ENCODE measurements at regions not wholly inside any gene's neighbourhood (a gene's known extent, or its start where the extent isn't known, plus 50 kb on each side); places are given as distances from the start of the nearest gene placed in this dataset.
A peak's percentile ranks its signal among the peaks of the same experiment; 100 is the strongest.

DNA sequence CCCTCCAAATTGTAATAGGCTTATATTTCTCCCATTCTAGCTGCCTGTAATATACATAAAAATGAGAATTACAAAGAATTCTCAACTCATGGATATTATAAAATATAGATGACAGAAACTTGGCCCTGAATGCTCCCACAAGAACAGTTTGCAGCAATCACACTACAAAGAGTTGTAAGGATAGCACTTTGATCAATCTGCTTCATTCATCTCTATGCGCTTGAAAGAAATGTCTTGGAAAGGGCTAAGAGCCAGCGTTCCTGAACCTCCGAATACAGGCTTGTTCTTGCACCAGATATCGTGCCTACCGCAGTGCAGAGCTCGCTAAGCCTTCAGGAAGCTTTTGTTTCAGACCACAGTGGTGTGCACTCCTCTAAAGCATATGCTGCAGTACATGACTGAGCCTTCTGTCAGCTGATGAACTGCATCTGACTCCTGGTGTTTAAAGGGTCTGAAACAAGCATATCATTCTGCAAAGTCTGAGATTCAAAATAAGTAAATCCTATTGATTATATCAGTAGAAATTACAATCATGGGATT is 417.6 kb upstream of the ZFP42 start:
- no peaks in the 10 kb centered on the region for H3K36me3 ChIP-seq
- no peak overlapping the region for H3K27ac ChIP-seq
- ATAC-seq (ENCODE audit: insufficient number of reproducible peaks, low FRiP score, low read depth) (no peak), DNase-seq (ENCODE audit: low spot score) (no peak)
- no peaks in the 10 kb centered on the region for H3K4me1 ChIP-seq (ENCODE audit: control insufficient read depth in 1 of 2, low read depth in 2 of 2)
- TF ChIP-seq, protein P1, sequence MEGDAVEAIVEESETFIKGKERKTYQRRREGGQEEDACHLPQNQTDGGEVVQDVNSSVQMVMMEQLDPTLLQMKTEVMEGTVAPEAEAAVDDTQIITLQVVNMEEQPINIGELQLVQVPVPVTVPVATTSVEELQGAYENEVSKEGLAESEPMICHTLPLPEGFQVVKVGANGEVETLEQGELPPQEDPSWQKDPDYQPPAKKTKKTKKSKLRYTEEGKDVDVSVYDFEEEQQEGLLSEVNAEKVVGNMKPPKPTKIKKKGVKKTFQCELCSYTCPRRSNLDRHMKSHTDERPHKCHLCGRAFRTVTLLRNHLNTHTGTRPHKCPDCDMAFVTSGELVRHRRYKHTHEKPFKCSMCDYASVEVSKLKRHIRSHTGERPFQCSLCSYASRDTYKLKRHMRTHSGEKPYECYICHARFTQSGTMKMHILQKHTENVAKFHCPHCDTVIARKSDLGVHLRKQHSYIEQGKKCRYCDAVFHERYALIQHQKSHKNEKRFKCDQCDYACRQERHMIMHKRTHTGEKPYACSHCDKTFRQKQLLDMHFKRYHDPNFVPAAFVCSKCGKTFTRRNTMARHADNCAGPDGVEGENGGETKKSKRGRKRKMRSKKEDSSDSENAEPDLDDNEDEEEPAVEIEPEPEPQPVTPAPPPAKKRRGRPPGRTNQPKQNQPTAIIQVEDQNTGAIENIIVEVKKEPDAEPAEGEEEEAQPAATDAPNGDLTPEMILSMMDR (IDR thresholded peaks at IDR 0.05) = no peak
- H3K9me3 ChIP-seq = no peaks in the 10 kb centered on the region
- H3K4me3 ChIP-seq = no peak overlapping the region
- H3K27me3 ChIP-seq (replicated peaks; ENCODE audit: insufficient read depth) = no peaks in the 10 kb centered on the region

DNA sequence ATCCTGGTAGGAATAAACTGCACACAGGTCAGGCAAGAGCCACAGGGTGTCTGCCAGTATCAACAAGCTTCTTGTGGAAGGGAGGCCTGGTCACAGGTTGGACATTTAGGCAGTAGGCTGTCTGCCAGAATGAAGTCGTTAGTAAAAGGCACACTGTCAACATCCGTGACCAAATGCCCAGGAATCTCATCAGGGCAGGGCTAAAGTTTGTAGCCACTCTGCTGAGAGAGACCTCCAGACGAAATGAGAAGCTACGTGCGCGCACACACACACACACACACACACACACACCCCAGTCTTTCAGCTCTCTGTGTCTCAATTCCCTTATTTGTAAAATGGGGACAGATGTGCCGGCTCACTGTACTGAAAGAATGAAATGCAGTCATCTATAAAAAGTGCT is 408.7 kb upstream of the ZFP42 start:
- no peak for ATAC-seq (ENCODE audit: insufficient number of reproducible peaks, low FRiP score, low read depth)
- Histone ChIP-seq H3K27ac (no peak overlapping the region), H3K9me3 (no peaks in the 10 kb centered on the region), H3K4me3 (no peak overlapping the region), H3K36me3 (no peaks in the 10 kb centered on the region), H3K27me3 (replicated peaks; ENCODE audit: insufficient read depth) (no peaks in the 10 kb centered on the region), H3K4me1 (ENCODE audit: control insufficient read depth in 1 of 2, low read depth in 2 of 2) (no peaks in the 10 kb centered on the region)
- TF ChIP-seq, protein P1 (IDR thresholded peaks at IDR 0.05) = no peak
- no peak for DNase-seq (ENCODE audit: low spot score)

GRCh38 chr4:187598196-187598595 is 397.4 kb upstream of the ZFP42 start:
- DNase-seq (ENCODE audit: low spot score) = no peak
- peaks cover 4 to 23% of the 10 kb centered on the region in 2 donors for H3K4me1 ChIP-seq (ENCODE audit: control insufficient read depth in 1 of 2, low read depth in 2 of 2)
- no peak for ATAC-seq (ENCODE audit: insufficient number of reproducible peaks, low FRiP score, low read depth)
- no peaks in the 10 kb centered on the region for H3K9me3 ChIP-seq
- no peaks in the 10 kb centered on the region for H3K36me3 ChIP-seq
- no peak overlapping the region for H3K27ac ChIP-seq
- TF ChIP-seq, protein P1 (IDR thresholded peaks at IDR 0.05) = no peak
- H3K4me3 ChIP-seq = no peak overlapping the region
- no peaks in the 10 kb centered on the region for H3K27me3 ChIP-seq (replicated peaks; ENCODE audit: insufficient read depth)

- TF ChIP-seq, protein P1 (IDR thresholded peaks at IDR 0.05) = no peak
- DNase-seq (ENCODE audit: low spot score) = no peak
- Histone ChIP-seq H3K4me1 (ENCODE audit: control insufficient read depth in 1 of 2, low read depth in 2 of 2) (peaks cover 4 to 27% of the 10 kb centered on the region in 2 donors), H3K9me3 (no peaks in the 10 kb centered on the region), H3K36me3 (no peaks in the 10 kb centered on the region), H3K27me3 (replicated peaks; ENCODE audit: insufficient read depth) (no peaks in the 10 kb centered on the region), H3K4me3 (peak overlapping the region; percentile 56), H3K27ac (no peak overlapping the region)
- ATAC-seq (ENCODE audit: insufficient number of reproducible peaks, low FRiP score, low read depth) = no peak
Measured at GRCh38 chr4:187602339-187603092, 393.1 kb upstream of the ZFP42 start.

DNA sequence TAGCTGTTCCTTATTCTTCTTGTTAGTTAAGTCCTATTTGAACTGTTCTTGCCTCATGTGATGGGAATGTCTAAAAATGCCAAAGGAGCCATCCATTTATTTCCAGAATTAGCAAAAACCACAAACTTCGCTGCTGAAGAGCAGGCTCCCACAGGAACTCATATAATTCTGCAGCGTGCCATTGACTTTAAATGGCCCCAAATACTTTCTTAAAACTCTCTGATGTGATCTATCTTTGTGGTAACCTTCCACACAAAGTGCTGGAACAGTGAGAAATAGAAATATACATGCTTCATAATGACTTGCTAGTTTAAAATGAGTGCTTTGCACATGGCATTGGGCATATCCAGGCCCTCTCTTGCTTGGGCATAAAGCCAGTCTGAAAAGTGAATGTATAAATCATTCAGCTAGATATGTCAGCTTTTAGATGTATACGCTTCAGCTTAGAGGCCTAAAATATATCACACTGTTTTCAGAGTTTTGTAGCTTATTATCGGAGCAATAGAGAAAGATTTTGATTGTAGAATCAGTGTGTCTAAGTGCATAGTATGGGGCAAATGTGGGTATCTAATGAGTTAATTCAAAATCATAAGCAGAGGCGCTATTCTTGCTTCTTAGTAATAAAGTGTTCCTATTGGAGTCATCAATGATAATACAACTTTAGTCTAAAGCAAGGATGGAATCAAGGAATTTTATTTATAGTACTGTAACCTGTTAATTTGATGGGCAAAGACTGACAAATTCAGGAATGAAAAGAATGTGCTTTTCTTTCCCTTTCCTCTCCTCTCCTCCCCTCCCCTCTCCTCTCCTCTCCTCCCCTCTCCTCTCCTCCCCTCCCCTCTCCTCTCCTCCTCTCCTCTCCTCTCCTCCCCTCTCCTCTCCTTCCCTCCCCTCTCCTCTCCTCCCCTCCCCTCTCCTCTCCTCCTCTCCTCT is 392.2 kb upstream of the ZFP42 start:
- TF ChIP-seq, protein P1 (IDR thresholded peaks at IDR 0.05) = no peak
- Histone ChIP-seq H3K4me3 (peak overlapping the region; percentile 56), H3K36me3 (no peaks in the 10 kb centered on the region), H3K27me3 (replicated peaks; ENCODE audit: insufficient read depth) (no peaks in the 10 kb centered on the region), H3K27ac (peak overlapping the region in 1 of 2 donors; percentile 14), H3K4me1 (ENCODE audit: control insufficient read depth in 1 of 2, low read depth in 2 of 2) (peaks cover 4 to 21% of the 10 kb centered on the region in 2 donors), H3K9me3 (no peaks in the 10 kb centered on the region)
- DNase-seq (ENCODE audit: low spot score) (no peak), ATAC-seq (ENCODE audit: insufficient number of reproducible peaks, low FRiP score, low read depth) (peak; percentile 29)

Data from thoracic aorta (tissue), 2 donors.